BLaER1 (cell line): ENCODE measurements at regions not wholly inside any gene's neighbourhood (a gene's known extent, or its start where the extent isn't known, plus 50 kb on each side); places are given as distances from the start of the nearest gene placed in this dataset.

ENCODE experiments used
- H3K27ac ChIP-seq: shearing (Covaris generic); formaldehyde crosslinking; 2 replicates; pipeline ENCODE4 v1.8.1; 2022
- H3K27me3 ChIP-seq: shearing (Covaris generic); formaldehyde crosslinking; 2 replicates; pipeline ENCODE4 v1.8.1; 2022
- H3K36me3 ChIP-seq: shearing (Covaris generic); formaldehyde crosslinking; 2 replicates; pipeline ENCODE4 v1.8.1; 2022
- H3K4me1 ChIP-seq: shearing (Covaris generic); formaldehyde crosslinking; 2 replicates; pipeline ENCODE4 v1.8.1; 2022
- H3K4me2 ChIP-seq: shearing (Covaris generic); formaldehyde crosslinking; 2 replicates; pipeline ENCODE4 v1.8.1; 2022
- H3K4me3 ChIP-seq: shearing (Covaris generic); formaldehyde crosslinking; 2 replicates; pipeline ENCODE4 v1.8.1; 2022
- H3K9ac ChIP-seq: shearing (Covaris generic); formaldehyde crosslinking; 2 replicates; pipeline ENCODE4 v1.8.1; 2022
- H3K9me3 ChIP-seq: shearing (Covaris generic); formaldehyde crosslinking; 2 replicates; pipeline ENCODE4 v1.8.1; 2022
- H4K20me1 ChIP-seq: shearing (Covaris generic); formaldehyde crosslinking; 2 replicates; pipeline ENCODE4 v1.8.1; 2022
- Cebpa-rat ChIP-seq: shearing (Covaris generic); IDR thresholded peaks from 2 replicates; pipeline ENCODE4 v1.8.1; 2022

DNA sequence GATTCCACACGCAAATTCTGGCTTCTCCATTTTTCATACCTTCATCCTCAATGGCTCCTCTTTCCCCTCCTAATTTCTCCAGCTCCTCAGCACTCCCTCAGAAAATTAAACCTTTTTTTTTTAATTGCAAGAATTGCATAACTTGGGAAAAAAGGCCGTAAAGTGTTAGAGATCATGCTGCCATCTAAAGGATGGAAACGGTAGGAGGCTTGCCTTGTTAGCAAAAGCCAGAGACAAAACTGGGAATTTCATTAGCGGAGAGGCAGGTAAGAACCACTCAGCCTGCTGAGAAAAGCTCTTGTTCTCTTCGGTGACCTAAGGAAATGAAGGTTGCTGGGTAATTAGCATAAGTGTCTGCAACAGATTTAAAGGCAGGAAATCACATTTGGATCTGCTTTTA is 204.3 kb downstream of the AEBP2 start:
- Histone ChIP-seq H3K9ac (no peak overlapping the region), H3K4me2 (no peak overlapping the region), H3K27ac (no peak overlapping the region), H4K20me1 (no peaks in the 10 kb centered on the region), H3K27me3 (no peaks in the 10 kb centered on the region), H3K4me1 (no peaks in the 10 kb centered on the region), H3K36me3 (no peaks in the 10 kb centered on the region), H3K9me3 (peaks cover 9% of the 10 kb centered on the region), H3K4me3 (no peak overlapping the region)
- TF ChIP-seq Cebpa-rat: no peak

DNA sequence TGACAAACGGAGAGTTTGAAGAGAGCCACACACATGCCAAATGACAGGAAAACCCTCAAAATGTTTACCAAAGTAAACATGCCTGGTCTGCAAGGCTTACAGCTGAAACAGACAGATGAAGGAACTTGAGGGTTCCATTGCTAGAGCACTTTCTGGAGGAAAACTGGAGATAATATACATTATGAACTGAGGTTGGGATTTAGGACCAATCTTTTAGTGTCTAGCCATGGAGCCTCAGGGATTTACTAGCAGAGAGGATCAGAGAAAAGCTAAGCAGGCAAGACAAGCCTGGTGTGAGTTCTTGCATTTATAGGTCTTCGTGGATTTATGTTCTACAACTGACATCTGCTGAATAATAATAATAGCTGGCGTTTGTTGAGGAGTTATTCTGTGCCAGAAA is 205.3 kb downstream of the AEBP2 start:
- no peak overlapping the region for H3K9ac ChIP-seq
- no peaks in the 10 kb centered on the region for H3K4me1 ChIP-seq
- no peaks in the 10 kb centered on the region for H3K27me3 ChIP-seq
- no peaks in the 10 kb centered on the region for H4K20me1 ChIP-seq
- no peaks in the 10 kb centered on the region for H3K36me3 ChIP-seq
- H3K4me2 ChIP-seq: no peak overlapping the region
- H3K27ac ChIP-seq: no peak overlapping the region
- no peak for TF ChIP-seq Cebpa-rat
- no peak overlapping the region for H3K4me3 ChIP-seq
- peaks cover 9% of the 10 kb centered on the region for H3K9me3 ChIP-seq

DNA sequence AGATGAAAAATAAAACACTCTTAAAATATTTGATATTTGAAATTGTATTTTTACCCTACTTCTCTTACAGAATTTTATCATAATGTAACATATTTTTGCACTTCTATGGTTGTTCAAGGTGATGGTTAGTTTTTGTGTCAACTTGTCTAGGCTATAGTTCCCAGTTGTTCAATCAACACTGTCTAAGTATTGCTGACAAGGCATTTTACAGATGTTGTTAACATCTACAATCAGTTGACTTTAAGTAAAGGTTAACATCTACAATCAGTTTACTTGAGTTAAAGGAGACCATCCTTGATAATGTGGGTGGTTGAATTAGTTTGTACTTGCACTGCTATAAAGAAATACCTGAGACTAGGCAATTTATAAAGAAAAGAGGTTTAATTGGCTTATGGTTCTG is 206.5 kb downstream of the AEBP2 start:
- Histone ChIP-seq H3K36me3 (no peaks in the 10 kb centered on the region), H3K4me1 (no peaks in the 10 kb centered on the region), H3K9me3 (peaks cover 9% of the 10 kb centered on the region), H3K4me2 (no peak overlapping the region), H3K27me3 (no peaks in the 10 kb centered on the region), H3K9ac (no peak overlapping the region), H4K20me1 (no peaks in the 10 kb centered on the region), H3K27ac (no peak overlapping the region), H3K4me3 (no peak overlapping the region)
- no peak for TF ChIP-seq Cebpa-rat

DNA sequence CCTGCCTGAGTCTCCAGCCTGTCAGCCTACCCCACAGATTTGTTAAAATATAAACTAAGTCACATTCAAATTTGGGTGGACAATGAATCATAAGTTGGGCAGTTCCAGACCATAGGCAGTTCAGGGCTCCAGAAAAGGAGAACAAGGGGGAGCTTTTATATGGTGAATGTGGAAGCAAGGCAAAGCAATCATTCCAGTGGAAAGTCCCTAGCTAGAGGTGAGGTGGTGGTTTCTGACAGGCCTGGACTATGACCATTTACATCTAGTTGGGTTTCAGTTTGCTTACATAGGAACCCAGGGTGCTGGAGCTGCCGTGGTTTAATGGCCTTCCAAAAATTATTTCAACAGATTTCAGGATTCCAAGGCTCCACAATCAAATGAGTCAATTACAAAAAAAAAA is 207.3 kb downstream of the AEBP2 start:
- no peaks in the 10 kb centered on the region for H3K36me3 ChIP-seq
- H3K4me1 ChIP-seq: no peaks in the 10 kb centered on the region
- no peaks in the 10 kb centered on the region for H3K27me3 ChIP-seq
- TF ChIP-seq Cebpa-rat: no peak
- no peak overlapping the region for H3K4me3 ChIP-seq
- H3K9ac ChIP-seq: no peak overlapping the region
- H4K20me1 ChIP-seq: no peaks in the 10 kb centered on the region
- H3K9me3 ChIP-seq: peaks cover 9% of the 10 kb centered on the region
- no peak overlapping the region for H3K4me2 ChIP-seq
- no peak overlapping the region for H3K27ac ChIP-seq

DNA sequence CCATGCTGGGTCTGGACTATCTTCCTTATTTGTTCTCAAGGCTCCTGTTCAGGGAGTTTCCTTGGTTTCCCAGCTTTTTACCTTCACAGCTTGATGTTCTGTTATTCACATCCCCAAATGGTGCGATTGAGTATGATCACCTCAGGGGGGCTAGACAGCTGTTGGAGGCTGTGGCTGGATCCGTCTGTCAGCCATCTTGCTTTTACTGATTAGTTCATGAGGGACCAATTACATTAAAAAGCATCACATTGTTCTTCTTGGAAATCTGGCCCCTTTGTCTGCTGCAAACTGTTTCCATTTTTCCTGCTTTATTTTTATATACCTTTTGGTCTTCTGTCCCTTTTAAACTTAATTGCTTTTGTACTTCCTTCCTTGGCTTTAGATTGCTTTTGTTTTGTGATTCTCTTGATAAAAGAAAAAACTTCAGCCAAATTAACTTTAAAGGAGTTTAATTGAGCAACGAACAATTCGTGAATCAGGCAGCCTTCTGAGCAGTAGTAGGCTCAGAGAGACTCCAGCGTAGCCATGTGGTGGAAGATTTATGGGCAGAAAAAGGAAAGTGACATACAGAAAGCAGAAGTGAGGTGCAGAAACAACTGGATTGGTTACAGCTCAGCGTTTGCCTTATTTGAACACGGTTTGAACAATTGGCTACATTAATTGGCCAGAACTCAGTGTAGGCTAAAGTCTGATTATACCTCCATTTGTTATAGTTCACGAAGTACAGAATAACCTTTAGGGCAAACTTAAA is 208.7 kb downstream of the AEBP2 start:
- TF ChIP-seq Cebpa-rat: no peak
- H3K4me1 ChIP-seq: no peaks in the 10 kb centered on the region
- H3K9ac ChIP-seq: no peak overlapping the region
- peaks cover 9% of the 10 kb centered on the region for H3K9me3 ChIP-seq
- no peaks in the 10 kb centered on the region for H3K27me3 ChIP-seq
- no peaks in the 10 kb centered on the region for H4K20me1 ChIP-seq
- no peak overlapping the region for H3K4me3 ChIP-seq
- no peak overlapping the region for H3K27ac ChIP-seq
- no peak overlapping the region for H3K4me2 ChIP-seq
- H3K36me3 ChIP-seq: no peaks in the 10 kb centered on the region

DNA sequence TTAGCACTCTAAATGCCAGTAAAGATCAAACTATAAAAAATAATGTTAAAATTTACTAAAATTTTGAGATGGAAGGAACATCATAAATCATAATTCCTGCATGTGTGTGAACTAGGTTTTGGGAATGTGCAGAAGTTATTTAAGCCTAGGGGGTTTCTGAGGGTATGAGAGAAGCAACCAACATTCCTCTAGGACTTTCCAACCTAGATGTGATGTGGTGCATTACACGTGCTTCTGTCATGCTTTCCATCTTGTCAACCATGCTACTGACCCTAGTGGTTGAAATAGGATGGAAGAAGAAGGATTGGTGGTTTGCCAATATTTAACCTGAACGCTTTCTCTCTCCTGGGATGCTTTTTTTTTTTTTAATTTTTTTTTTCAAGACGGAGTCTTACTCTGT is 209.3 kb downstream of the AEBP2 start:
- no peak overlapping the region for H3K9ac ChIP-seq
- TF ChIP-seq Cebpa-rat: no peak
- no peaks in the 10 kb centered on the region for H4K20me1 ChIP-seq
- H3K27ac ChIP-seq: no peak overlapping the region
- no peaks in the 10 kb centered on the region for H3K36me3 ChIP-seq
- H3K4me1 ChIP-seq: no peaks in the 10 kb centered on the region
- no peak overlapping the region for H3K4me2 ChIP-seq
- H3K9me3 ChIP-seq: peaks cover 9% of the 10 kb centered on the region
- no peaks in the 10 kb centered on the region for H3K27me3 ChIP-seq
- no peak overlapping the region for H3K4me3 ChIP-seq

DNA sequence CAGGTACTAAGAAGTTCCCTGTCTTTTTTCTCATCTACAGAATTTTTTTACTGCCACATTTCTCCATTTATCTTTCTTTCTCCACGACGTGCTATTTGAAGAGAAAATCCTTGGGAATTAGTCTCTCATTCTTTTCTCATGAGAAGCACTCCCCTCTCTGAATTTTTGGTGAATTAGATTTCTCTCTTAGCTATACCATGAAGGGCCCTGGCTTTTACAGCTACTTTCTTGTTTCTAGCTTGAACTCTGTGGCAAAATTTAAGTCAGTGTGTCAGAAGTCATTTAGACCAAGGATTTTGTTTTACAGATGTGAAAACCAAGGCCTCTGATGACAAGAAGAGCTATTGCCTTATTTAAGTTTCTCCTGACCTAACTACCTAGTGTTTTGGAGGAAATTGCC is 213.1 kb downstream of the AEBP2 start:
- H3K4me3 ChIP-seq: no peak overlapping the region
- H3K9me3 ChIP-seq: no peaks in the 10 kb centered on the region
- H3K9ac ChIP-seq: no peak overlapping the region
- H3K27me3 ChIP-seq: no peaks in the 10 kb centered on the region
- TF ChIP-seq Cebpa-rat: no peak
- 0 out of 2 replicates have a peak, but pooled peaks cover 7% of the 10 kb centered on the region for H3K4me1 ChIP-seq
- no peak overlapping the region for H3K27ac ChIP-seq
- H3K4me2 ChIP-seq: no peak overlapping the region
- no peaks in the 10 kb centered on the region for H3K36me3 ChIP-seq
- no peaks in the 10 kb centered on the region for H4K20me1 ChIP-seq

DNA sequence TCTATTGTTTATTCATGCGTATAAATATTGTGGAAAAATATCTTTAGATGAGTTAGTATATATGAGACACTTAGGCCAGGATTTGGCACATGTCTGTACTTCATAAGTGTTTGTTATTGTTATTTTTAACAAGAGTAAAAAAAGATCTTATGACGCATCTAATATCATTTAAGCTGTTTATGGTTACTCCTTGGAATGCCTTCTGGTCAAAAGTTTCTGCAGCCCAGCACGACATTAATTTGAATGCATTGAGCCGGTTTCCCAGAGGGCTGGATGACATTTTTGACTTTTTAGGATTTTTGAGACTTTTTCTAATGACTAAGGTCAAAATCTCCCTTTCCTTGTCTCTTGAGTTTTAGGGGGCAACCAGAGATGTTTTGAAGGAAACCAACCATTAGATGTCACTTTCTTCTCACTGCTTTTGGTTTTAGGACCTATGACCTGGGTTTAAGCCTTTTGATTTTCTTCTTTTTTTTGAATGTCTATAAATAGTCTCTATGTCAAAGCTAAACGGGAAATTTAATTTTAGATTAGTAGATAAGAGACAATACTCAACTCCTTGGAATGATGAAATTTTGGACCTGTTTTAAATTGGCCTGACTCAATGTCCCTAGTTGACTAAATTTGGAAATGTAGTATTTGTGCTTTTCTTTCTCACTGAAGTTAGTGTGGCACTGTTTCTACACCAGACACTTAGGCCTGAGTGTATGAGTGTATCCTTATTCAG is 215.5 kb downstream of the AEBP2 start:
- Histone ChIP-seq H3K9ac (no peak overlapping the region), H3K36me3 (no peaks in the 10 kb centered on the region), H3K27me3 (no peaks in the 10 kb centered on the region), H3K4me2 (no peak overlapping the region), H3K4me1 (0 out of 2 replicates have a peak, but pooled peaks cover 7% of the 10 kb centered on the region), H3K27ac (no peak overlapping the region), H4K20me1 (no peaks in the 10 kb centered on the region), H3K4me3 (no peak overlapping the region), H3K9me3 (no peaks in the 10 kb centered on the region)
- TF ChIP-seq Cebpa-rat: no peak

DNA sequence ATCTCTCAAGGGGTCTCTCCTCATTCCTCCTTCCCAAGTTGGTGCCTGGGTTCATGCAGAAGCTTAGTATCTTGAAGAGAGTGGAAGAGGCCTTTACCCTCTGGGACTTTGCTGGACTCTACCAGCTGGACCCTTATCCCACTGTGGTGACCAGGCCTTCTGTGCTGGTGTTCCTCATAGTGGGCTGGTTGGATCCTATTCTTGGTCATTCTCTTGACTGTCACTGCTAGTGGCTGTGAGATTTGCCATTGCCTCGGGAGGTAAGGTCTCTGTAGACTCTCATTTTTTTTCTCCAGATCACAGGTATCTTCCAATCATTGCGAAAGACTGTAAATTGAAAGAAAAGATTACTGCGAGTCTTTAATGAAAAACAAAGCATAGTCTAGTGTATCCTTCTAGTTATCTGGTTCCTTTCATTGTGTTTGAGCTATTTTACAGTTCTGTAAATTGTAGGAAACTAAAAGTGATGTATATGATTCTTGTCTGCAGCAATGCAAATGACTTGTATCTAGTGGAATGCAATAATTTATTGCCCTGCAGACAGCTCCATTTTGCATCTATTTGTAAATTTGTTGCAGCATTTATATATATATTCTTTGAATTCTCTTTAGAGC is 217.9 kb downstream of the AEBP2 start:
- H3K9me3 ChIP-seq: no peaks in the 10 kb centered on the region
- 0 out of 2 replicates have a peak, but pooled peaks cover 7% of the 10 kb centered on the region for H3K4me1 ChIP-seq
- TF ChIP-seq Cebpa-rat: no peak
- H3K9ac ChIP-seq: no peak overlapping the region
- no peaks in the 10 kb centered on the region for H4K20me1 ChIP-seq
- H3K36me3 ChIP-seq: no peaks in the 10 kb centered on the region
- H3K27me3 ChIP-seq: no peaks in the 10 kb centered on the region
- H3K4me3 ChIP-seq: no peak overlapping the region
- no peak overlapping the region for H3K27ac ChIP-seq
- H3K4me2 ChIP-seq: no peak overlapping the region

DNA sequence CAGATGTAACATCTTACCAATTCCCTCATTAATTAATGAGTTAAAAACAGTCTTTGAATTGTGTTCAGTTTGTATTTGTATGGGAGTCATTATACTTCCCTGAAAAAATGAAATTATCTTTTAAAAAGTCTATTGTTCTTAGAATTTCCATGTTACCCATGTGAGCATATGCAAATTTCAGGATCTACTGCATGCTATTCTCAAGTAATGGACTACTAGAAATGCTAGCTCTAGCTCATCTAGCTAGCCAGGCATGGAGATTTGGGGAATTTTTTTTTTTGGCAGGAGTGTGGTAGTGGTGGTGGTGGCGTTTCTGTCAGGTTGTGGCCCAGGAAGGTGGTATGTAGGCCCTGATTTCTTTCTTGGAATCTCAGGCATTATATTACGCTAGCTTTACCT is 218.4 kb downstream of the AEBP2 start:
- 0 out of 2 replicates have a peak, but pooled peaks cover 7% of the 10 kb centered on the region for H3K4me1 ChIP-seq
- H3K27ac ChIP-seq: no peak overlapping the region
- H3K36me3 ChIP-seq: no peaks in the 10 kb centered on the region
- no peak for TF ChIP-seq Cebpa-rat
- H3K4me3 ChIP-seq: no peak overlapping the region
- no peaks in the 10 kb centered on the region for H3K9me3 ChIP-seq
- no peak overlapping the region for H3K4me2 ChIP-seq
- H3K9ac ChIP-seq: no peak overlapping the region
- H3K27me3 ChIP-seq: no peaks in the 10 kb centered on the region
- no peaks in the 10 kb centered on the region for H4K20me1 ChIP-seq
